OCI-LY3 (cell line): ENCODE measurements at regions not wholly inside any gene's neighbourhood (a gene's known extent, or its start where the extent isn't known, plus 50 kb on each side); places are given as distances from the start of the nearest gene placed in this dataset.

Experiments used
- EZH2phosphoT487 ChIP-seq: fragments of 200-600 bp; shearing (Covaris generic); IDR thresholded peaks from 2 replicates; pipeline ENCODE4 v1.6.1; 2018; ENCODE audit warnings: antibody characterized with exemption, mixed run types, low read depth
- TF ChIP-seq, protein P1 (sequence below): fragments of 200-600, 300-600 bp; sonication (generic); IDR thresholded peaks from 2 replicates; pipeline ENCODE4 v1.5.1; 2014; ENCODE audit warnings: antibody characterized with exemption, low read length, low read depth

DNA sequence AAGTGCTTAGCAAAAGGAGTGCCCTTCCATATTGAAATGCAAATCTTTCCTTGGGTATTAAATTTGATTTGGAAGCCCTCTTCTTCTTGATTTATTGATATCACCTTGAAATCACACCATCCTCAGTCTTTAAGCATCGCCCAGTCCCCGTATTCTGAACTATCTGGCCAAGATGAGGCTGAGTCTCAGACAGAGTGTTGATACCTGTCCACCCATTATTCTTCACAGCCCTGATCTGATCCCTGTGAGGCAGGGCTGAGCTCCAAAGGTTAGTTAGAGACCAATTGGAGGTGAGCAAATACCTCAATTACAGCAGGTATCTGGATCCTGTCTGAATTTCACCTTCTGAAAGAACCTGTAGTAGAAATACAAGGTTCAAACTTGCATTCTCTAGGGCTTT lies 326.3 kb downstream of the FAT3 start:
- TF ChIP-seq, protein P1, sequence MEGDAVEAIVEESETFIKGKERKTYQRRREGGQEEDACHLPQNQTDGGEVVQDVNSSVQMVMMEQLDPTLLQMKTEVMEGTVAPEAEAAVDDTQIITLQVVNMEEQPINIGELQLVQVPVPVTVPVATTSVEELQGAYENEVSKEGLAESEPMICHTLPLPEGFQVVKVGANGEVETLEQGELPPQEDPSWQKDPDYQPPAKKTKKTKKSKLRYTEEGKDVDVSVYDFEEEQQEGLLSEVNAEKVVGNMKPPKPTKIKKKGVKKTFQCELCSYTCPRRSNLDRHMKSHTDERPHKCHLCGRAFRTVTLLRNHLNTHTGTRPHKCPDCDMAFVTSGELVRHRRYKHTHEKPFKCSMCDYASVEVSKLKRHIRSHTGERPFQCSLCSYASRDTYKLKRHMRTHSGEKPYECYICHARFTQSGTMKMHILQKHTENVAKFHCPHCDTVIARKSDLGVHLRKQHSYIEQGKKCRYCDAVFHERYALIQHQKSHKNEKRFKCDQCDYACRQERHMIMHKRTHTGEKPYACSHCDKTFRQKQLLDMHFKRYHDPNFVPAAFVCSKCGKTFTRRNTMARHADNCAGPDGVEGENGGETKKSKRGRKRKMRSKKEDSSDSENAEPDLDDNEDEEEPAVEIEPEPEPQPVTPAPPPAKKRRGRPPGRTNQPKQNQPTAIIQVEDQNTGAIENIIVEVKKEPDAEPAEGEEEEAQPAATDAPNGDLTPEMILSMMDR, result no peak
- no peak for TF ChIP-seq EZH2phosphoT487
